HepG2 (cell line): ENCODE measurements at regions not wholly inside any gene's neighbourhood (a gene's known extent, or its start where the extent isn't known, plus 50 kb on each side); places are given as distances from the start of the nearest gene placed in this dataset.

Experiments used
- FOXJ3 ChIP-seq: sonication (generic); formaldehyde crosslinking; IDR thresholded peaks from 2 replicates; pipeline ENCODE4 v1.4.0; 2020; ENCODE audit warnings: missing genetic modification reagents, mild to moderate bottlenecking, borderline replicate concordance
- NAIF1 ChIP-seq: sonication (generic); formaldehyde crosslinking; IDR thresholded peaks from 2 replicates; pipeline ENCODE4 v1.5.0; 2020; ENCODE audit warnings: mild to moderate bottlenecking, missing genetic modification reagents, borderline replicate concordance
- RBM39 ChIP-seq: fragments of 200-400 bp; formaldehyde crosslinking; IDR thresholded peaks from one replicate; pipeline ENCODE4 v1.6.1; 2018; ENCODE audit warnings: antibody characterized with exemption, mild to moderate bottlenecking, low read depth, low read length; ENCODE audit not compliant: poor library complexity, severe bottlenecking
- REXO4 ChIP-seq: sonication (generic); formaldehyde crosslinking; IDR thresholded peaks from 2 replicates; pipeline ENCODE4 v1.8.0; 2022; ENCODE audit warnings: missing genetic modification reagents, mild to moderate bottlenecking, borderline replicate concordance
- XBP1 ChIP-seq: sonication (generic); formaldehyde crosslinking; IDR thresholded peaks from 2 replicates; pipeline ENCODE4 v1.5.0; 2020; ENCODE audit warnings: missing genetic modification reagents
- ZNF670 ChIP-seq: sonication (generic); formaldehyde crosslinking; IDR thresholded peaks from 2 replicates; pipeline ENCODE4 v1.8.0; 2022; ENCODE audit warnings: mild to moderate bottlenecking, missing genetic modification reagents, borderline replicate concordance
- TF ChIP-seq, protein P1 (sequence below): sonication (generic); formaldehyde crosslinking; IDR thresholded peaks from 2 replicates; pipeline ENCODE4 v1.8.0; 2022; ENCODE audit warnings: low read depth, missing genetic modification reagents
- TF ChIP-seq, protein P2 (sequence below): sonication (generic); formaldehyde crosslinking; IDR thresholded peaks from 2 replicates; pipeline ENCODE4 v1.4.0; 2020; ENCODE audit warnings: missing genetic modification reagents, borderline replicate concordance
- TF ChIP-seq, protein P3 (sequence below): sonication (generic); formaldehyde crosslinking; IDR thresholded peaks from 2 replicates; pipeline ENCODE4 v1.5.0; 2020; ENCODE audit warnings: mild to moderate bottlenecking, missing genetic modification reagents, borderline replicate concordance

DNA sequence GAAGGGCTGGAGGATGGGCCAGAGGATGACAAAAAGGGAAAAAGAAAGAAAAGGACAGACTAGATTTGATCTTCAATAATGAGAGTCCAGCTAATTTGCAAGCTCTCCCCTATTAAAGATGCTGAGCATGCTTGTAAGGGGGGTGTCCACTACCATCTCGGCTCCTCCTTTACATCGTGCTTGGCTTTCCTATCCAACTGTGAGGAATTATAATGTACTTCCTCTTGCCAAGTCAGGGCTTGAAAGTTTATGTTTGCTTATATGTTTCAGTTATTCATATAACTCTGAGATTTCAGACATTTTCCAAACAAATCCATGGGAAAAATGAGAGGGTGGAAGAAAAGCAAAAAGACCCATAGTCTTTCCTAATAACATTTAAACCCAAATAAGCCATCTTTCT, 387.1 kb downstream of the METTL15 start (continued):
- TF ChIP-seq, protein P1, sequence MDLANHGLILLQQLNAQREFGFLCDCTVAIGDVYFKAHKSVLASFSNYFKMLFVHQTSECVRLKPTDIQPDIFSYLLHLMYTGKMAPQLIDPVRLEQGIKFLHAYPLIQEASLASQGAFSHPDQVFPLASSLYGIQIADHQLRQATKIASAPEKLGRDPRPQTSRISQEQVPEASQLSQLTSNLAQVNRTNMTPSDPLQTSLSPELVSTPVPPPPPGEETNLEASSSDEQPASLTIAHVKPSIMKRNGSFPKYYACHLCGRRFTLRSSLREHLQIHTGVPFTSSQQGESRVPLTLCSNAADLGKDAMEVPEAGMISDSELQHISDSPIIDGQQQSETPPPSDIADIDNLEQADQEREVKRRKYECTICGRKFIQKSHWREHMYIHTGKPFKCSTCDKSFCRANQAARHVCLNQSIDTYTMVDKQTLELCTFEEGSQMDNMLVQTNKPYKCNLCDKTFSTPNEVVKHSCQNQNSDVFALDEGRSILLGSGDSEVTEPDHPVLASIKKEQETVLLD = no peak
- TF ChIP-seq FOXJ3 (CRISPR knock-in tag) (no peak), REXO4 (CRISPR knock-in tag) (no peak), RBM39 (no peak), XBP1 (no peak), NAIF1 (CRISPR knock-in tag) (no peak), ZNF670 (no peak)
- TF ChIP-seq, protein P2, sequence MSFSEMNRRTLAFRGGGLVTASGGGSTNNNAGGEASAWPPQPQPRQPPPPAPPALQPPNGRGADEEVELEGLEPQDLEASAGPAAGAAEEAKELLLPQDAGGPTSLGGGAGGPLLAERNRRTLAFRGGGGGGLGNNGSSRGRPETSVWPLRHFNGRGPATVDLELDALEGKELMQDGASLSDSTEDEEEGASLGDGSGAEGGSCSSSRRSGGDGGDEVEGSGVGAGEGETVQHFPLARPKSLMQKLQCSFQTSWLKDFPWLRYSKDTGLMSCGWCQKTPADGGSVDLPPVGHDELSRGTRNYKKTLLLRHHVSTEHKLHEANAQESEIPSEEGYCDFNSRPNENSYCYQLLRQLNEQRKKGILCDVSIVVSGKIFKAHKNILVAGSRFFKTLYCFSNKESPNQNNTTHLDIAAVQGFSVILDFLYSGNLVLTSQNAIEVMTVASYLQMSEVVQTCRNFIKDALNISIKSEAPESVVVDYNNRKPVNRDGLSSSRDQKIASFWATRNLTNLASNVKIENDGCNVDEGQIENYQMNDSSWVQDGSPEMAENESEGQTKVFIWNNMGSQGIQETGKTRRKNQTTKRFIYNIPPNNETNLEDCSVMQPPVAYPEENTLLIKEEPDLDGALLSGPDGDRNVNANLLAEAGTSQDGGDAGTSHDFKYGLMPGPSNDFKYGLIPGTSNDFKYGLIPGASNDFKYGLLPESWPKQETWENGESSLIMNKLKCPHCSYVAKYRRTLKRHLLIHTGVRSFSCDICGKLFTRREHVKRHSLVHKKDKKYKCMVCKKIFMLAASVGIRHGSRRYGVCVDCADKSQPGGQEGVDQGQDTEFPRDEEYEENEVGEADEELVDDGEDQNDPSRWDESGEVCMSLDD = no peak
- TF ChIP-seq, protein P3, sequence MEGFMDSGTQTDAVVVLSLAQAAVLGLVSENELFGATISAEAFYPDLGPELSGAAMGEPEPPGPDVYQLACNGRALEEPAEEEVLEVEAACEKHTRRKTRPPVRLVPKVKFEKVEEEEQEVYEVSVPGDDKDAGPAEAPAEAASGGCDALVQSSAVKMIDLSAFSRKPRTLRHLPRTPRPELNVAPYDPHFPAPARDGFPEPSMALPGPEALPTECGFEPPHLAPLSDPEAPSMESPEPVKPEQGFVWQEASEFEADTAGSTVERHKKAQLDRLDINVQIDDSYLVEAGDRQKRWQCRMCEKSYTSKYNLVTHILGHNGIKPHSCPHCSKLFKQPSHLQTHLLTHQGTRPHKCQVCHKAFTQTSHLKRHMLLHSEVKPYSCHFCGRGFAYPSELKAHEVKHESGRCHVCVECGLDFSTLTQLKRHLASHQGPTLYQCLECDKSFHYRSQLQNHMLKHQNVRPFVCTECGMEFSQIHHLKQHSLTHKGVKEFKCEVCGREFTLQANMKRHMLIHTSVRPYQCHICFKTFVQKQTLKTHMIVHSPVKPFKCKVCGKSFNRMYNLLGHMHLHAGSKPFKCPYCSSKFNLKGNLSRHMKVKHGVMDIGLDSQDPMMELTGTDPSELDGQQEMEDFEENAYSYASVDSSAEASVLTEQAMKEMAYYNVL (CRISPR knock-in tag) = no peak
